ENCODE measurements at regions not wholly inside any gene's neighbourhood (a gene's known extent, or its start where the extent isn't known, plus 50 kb on each side); places are given as distances from the start of the nearest gene placed in this dataset.

- TF ChIP-seq CTCF (IDR thresholded peaks at IDR 0.05 in 4 of 5, conservative IDR thresholded peaks at IDR 0.05 in 1 of 5) (no peak), POLR2A (IDR thresholded peaks at IDR 0.05) (no peak)
These were observed 518.8 kb downstream of the ADGRL2 start for GRCh38 chr1:82319546-82319945.

All from gastrocnemius medialis (tissue), 4 donors.